Kidney (tissue), 13 donors: ENCODE measurements at regions not wholly inside any gene's neighbourhood (a gene's known extent, or its start where the extent isn't known, plus 50 kb on each side); places are given as distances from the start of the nearest gene placed in this dataset.

Source experiments
- DNase-seq, 5 donors: peaks; one replicate each; pipeline ENCODE4 v3.0.0-alpha.2; 2013 to 2020
- FAIRE-seq: peaks from 2 replicates; lab custom pipeline; 2012; peaks lifted over from hg19 to GRCh38; lab: Jason Lieb, UNC
- H3K27ac ChIP-seq, 2 donors: one replicate each; pipeline ENCODE4 v1.7.0; 2013; ENCODE audit warnings: low read depth in 2 of 2, low read length in 2 of 2, inconsistent platforms in 1 of 2
- H3K27me3 ChIP-seq: one replicate; pipeline ENCODE4 v1.7.1; 2013; ENCODE audit warnings: low read length, inconsistent platforms; ENCODE audit not compliant: control insufficient read depth, insufficient read depth
- H3K36me3 ChIP-seq, 3 donors: one replicate each; pipeline versions ENCODE4 v1.7.0 to v1.7.1; 2013; ENCODE audit warnings: low read length in 3 of 3, control low read depth in 1 of 3, inconsistent platforms in 1 of 3; ENCODE audit not compliant: insufficient read depth in 3 of 3, control insufficient read depth in 2 of 3
- H3K4me1 ChIP-seq, 3 donors: one replicate each; pipeline versions ENCODE4 v1.7.0 to v1.7.1; 2013; ENCODE audit warnings: low read length in 3 of 3, inconsistent platforms in 1 of 3, low read depth in 1 of 3; ENCODE audit not compliant: control insufficient read depth in 2 of 3, insufficient read depth in 2 of 3
- H3K4me3 ChIP-seq, 3 donors: one replicate each; pipeline versions ENCODE4 v1.7.0 to v1.8.1; 2013; ENCODE audit warnings: low read length in 3 of 3, control low read depth in 1 of 3, inconsistent platforms in 1 of 3
- H3K9ac ChIP-seq, 3 donors: one replicate each; pipeline versions ENCODE4 v1.7.0 to v1.7.1; 2013; ENCODE audit warnings: low read length in 3 of 3, control low read depth in 1 of 3, inconsistent platforms in 1 of 3
- H3K9me3 ChIP-seq, 3 donors: one replicate each; pipeline versions ENCODE4 v1.7.0 to v1.7.1; 2013; ENCODE audit warnings: low read length in 3 of 3, control low read depth in 1 of 3, inconsistent platforms in 1 of 3; ENCODE audit not compliant: control insufficient read depth in 2 of 3, insufficient read depth in 1 of 3
- CTCF ChIP-seq: IDR thresholded peaks from 3 replicates; pipeline ENCODE4 v1.5.1; 2012; ENCODE audit warnings: mild to moderate bottlenecking, moderate library complexity, borderline replicate concordance; ENCODE audit not compliant: insufficient read depth; ENCODE audit errors: extremely low read depth
- intact Hi-C: fragments of 100-400 bp; cut with DNase I; formaldehyde crosslinking; loops from one replicate; pipeline ENCODE4 v1.11.1; 2022
- donor health status: control.
- donor health status: control.
- donor health status: control.
- donor health status: control.
- donor health status: control.
- donor health status: DM: yes; HTN: yes; CAD: no.
- donor health status: Normal renal cell carcinoma (clear cell type).

GRCh38 chr17:77590951-77591735 is 367.4 kb upstream of the TNRC6C start:
- intact Hi-C loops = no loop called here
- Histone ChIP-seq H3K9me3 (peaks cover 0 to 2% (median 0%) of the 10 kb centered on the region in 3 donors), H3K27me3 (no peaks in the 10 kb centered on the region), H3K9ac (no peak overlapping the region), H3K4me1 (no peaks in the 10 kb centered on the region), H3K4me3 (no peak overlapping the region), H3K36me3 (no peaks in the 10 kb centered on the region), H3K27ac (no peak overlapping the region)
- DNase-seq = peak in 3 of 5 donors; percentile 21 to 42 (median 27)
- no peak for TF ChIP-seq CTCF
- FAIRE-seq = no peak

GRCh38 chr17:77592106-77592865 is 366.2 kb upstream of the TNRC6C start:
- no peaks in the 10 kb centered on the region for H3K27me3 ChIP-seq
- no peak for FAIRE-seq

GRCh38 chr17:77593081-77593480 is 365.4 kb upstream of the TNRC6C start:
- Histone ChIP-seq H3K9me3 (no peaks in the 10 kb centered on the region), H3K9ac (no peak overlapping the region), H3K27me3 (no peaks in the 10 kb centered on the region), H3K4me3 (no peak overlapping the region), H3K4me1 (no peaks in the 10 kb centered on the region), H3K36me3 (no peaks in the 10 kb centered on the region), H3K27ac (no peak overlapping the region)
- TF ChIP-seq CTCF = no peak
- intact Hi-C loops = no loop called here
- FAIRE-seq (no peak), DNase-seq (no peak)

More at GRCh38 chr17:77592106-77592865, 366.2 kb upstream of the TNRC6C start:
- Histone ChIP-seq H3K4me3 (no peak overlapping the region), H3K4me1 (no peaks in the 10 kb centered on the region), H3K27ac (no peak overlapping the region), H3K9ac (no peak overlapping the region), H3K9me3 (no peaks in the 10 kb centered on the region), H3K36me3 (no peaks in the 10 kb centered on the region)
- DNase-seq = peak in 2 of 5 donors; percentile 48 to 56
- intact Hi-C loops = no loop called here
- TF ChIP-seq CTCF = no peak
